ENCODE measurements at regions not wholly inside any gene's neighbourhood (a gene's known extent, or its start where the extent isn't known, plus 50 kb on each side); places are given as distances from the start of the nearest gene placed in this dataset.

GRCh38 chr22:27620367-27621154 is 181.0 kb downstream of the MN1 start:
- DNase-seq (ENCODE audit: low read depth, low spot score) (no peak), FAIRE-seq (peak; percentile 59)
- TF ChIP-seq, protein P1, sequence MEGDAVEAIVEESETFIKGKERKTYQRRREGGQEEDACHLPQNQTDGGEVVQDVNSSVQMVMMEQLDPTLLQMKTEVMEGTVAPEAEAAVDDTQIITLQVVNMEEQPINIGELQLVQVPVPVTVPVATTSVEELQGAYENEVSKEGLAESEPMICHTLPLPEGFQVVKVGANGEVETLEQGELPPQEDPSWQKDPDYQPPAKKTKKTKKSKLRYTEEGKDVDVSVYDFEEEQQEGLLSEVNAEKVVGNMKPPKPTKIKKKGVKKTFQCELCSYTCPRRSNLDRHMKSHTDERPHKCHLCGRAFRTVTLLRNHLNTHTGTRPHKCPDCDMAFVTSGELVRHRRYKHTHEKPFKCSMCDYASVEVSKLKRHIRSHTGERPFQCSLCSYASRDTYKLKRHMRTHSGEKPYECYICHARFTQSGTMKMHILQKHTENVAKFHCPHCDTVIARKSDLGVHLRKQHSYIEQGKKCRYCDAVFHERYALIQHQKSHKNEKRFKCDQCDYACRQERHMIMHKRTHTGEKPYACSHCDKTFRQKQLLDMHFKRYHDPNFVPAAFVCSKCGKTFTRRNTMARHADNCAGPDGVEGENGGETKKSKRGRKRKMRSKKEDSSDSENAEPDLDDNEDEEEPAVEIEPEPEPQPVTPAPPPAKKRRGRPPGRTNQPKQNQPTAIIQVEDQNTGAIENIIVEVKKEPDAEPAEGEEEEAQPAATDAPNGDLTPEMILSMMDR (optimal IDR thresholded peaks at IDR 0.05 in 1 of 3, IDR thresholded peaks at IDR 0.05 in 1 of 3, conservative IDR thresholded peaks at IDR 0.05 in 1 of 3; ENCODE audit: extremely low read depth in 1 of 3, insufficient read depth in 2 of 3, low read length in 3 of 3): no peak
- no peak for TF ChIP-seq EZH2 (IDR thresholded peaks at IDR 0.05; ENCODE audit: low read length)
- Histone ChIP-seq H2AFZ (ENCODE audit: control insufficient read depth, low read length) (no peak overlapping the region), H3K4me3 (ENCODE audit: control insufficient read depth in 2 of 3, extremely low read depth in 1 of 3, insufficient read depth in 2 of 3, low read depth in 1 of 3, low read length in 3 of 3) (no peak overlapping the region), H3K9ac (ENCODE audit: control insufficient read depth, extremely low read depth, insufficient read depth, low read length) (no peak overlapping the region), H3K27ac (ENCODE audit: control insufficient read depth, insufficient read depth, low read length) (no peak overlapping the region), H3K9me1 (ENCODE audit: control insufficient read depth, extremely low read depth, insufficient read depth, low read length) (no peaks in the 10 kb centered on the region), H3K27me3 (ENCODE audit: control insufficient read depth, extremely low read depth, insufficient read depth, low read length) (no peaks in the 10 kb centered on the region), H3K4me2 (ENCODE audit: control insufficient read depth, extremely low read depth, insufficient read depth, low read depth, low read length) (no peak overlapping the region), H3K36me3 (ENCODE audit: control insufficient read depth in 2 of 2, extremely low read depth in 1 of 2, insufficient read depth in 2 of 2, low read length in 2 of 2) (no peaks in the 10 kb centered on the region), H3K4me1 (ENCODE audit: control insufficient read depth, extremely low read depth, insufficient read depth, low read length) (peaks cover 5% of the 10 kb centered on the region), H3K79me2 (ENCODE audit: control insufficient read depth, insufficient read depth, low read length) (no peaks in the 10 kb centered on the region), H3K9me3 (ENCODE audit: control insufficient read depth, low read depth, low read length) (no peaks in the 10 kb centered on the region), H4K20me1 (ENCODE audit: control insufficient read depth, extremely low read depth, insufficient read depth, low read length) (no peaks in the 10 kb centered on the region)
- dilution Hi-C loops (cut with MboI; ENCODE audit: extremely low pct_ligation_motif_present, low sequenced_read_pairs): no loop called here

GRCh38 chr22:27621486-27622070 is 180.0 kb downstream of the MN1 start:
- H3K4me2 ChIP-seq (ENCODE audit: control insufficient read depth, extremely low read depth, insufficient read depth, low read depth, low read length): no peak overlapping the region
- dilution Hi-C loops (cut with MboI; ENCODE audit: extremely low pct_ligation_motif_present, low sequenced_read_pairs): no loop called here

More at GRCh38 chr22:27621486-27622070, 180.0 kb downstream of the MN1 start:
- H3K79me2 ChIP-seq (ENCODE audit: control insufficient read depth, insufficient read depth, low read length): no peaks in the 10 kb centered on the region
- H3K27me3 ChIP-seq (ENCODE audit: control insufficient read depth, extremely low read depth, insufficient read depth, low read length): no peaks in the 10 kb centered on the region
- H2AFZ ChIP-seq (ENCODE audit: control insufficient read depth, low read length): no peak overlapping the region
- no peaks in the 10 kb centered on the region for H3K36me3 ChIP-seq (ENCODE audit: control insufficient read depth in 2 of 2, extremely low read depth in 1 of 2, insufficient read depth in 2 of 2, low read length in 2 of 2)
- H4K20me1 ChIP-seq (ENCODE audit: control insufficient read depth, extremely low read depth, insufficient read depth, low read length): no peaks in the 10 kb centered on the region
- TF ChIP-seq EZH2 (IDR thresholded peaks at IDR 0.05; ENCODE audit: low read length): no peak
- TF ChIP-seq, protein P1 (optimal IDR thresholded peaks at IDR 0.05 in 1 of 3, IDR thresholded peaks at IDR 0.05 in 1 of 3, conservative IDR thresholded peaks at IDR 0.05 in 1 of 3; ENCODE audit: extremely low read depth in 1 of 3, insufficient read depth in 2 of 3, low read length in 3 of 3): no peak
- H3K9me3 ChIP-seq (ENCODE audit: control insufficient read depth, low read depth, low read length): no peaks in the 10 kb centered on the region
- FAIRE-seq: no peak
- H3K4me3 ChIP-seq (ENCODE audit: control insufficient read depth in 2 of 3, extremely low read depth in 1 of 3, insufficient read depth in 2 of 3, low read depth in 1 of 3, low read length in 3 of 3): no peak overlapping the region
- no peak overlapping the region for H3K9ac ChIP-seq (ENCODE audit: control insufficient read depth, extremely low read depth, insufficient read depth, low read length)
- no peaks in the 10 kb centered on the region for H3K9me1 ChIP-seq (ENCODE audit: control insufficient read depth, extremely low read depth, insufficient read depth, low read length)
- peaks cover 5% of the 10 kb centered on the region for H3K4me1 ChIP-seq (ENCODE audit: control insufficient read depth, extremely low read depth, insufficient read depth, low read length)
- H3K27ac ChIP-seq (ENCODE audit: control insufficient read depth, insufficient read depth, low read length): no peak overlapping the region
- no peak for DNase-seq (ENCODE audit: low read depth, low spot score)

All from keratinocyte (primary cell).